ENCODE measurements at regions not wholly inside any gene's neighbourhood (a gene's known extent, or its start where the extent isn't known, plus 50 kb on each side); places are given as distances from the start of the nearest gene placed in this dataset.

DNA sequence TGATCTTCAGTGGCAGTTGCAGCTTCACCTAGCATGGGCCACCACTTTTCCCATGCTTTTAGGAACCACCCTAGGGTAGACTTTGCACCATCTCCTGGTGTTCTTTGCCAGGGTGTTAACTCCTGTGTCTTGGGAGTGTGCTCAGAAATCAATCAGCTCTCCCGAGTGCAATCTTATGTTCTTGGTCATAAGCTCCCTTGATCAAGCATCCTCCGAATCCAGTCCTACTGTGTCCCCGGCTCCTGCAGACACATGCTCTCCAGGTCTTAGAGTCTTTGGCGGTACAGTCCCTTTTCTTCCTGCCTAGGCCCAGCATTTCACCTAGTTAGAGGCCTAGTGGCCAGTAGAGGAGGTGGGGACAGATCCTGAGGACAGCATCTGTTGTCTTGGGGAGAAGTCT, 74.7 kb upstream of the SYN2 start:
- TF ChIP-seq, protein P1, sequence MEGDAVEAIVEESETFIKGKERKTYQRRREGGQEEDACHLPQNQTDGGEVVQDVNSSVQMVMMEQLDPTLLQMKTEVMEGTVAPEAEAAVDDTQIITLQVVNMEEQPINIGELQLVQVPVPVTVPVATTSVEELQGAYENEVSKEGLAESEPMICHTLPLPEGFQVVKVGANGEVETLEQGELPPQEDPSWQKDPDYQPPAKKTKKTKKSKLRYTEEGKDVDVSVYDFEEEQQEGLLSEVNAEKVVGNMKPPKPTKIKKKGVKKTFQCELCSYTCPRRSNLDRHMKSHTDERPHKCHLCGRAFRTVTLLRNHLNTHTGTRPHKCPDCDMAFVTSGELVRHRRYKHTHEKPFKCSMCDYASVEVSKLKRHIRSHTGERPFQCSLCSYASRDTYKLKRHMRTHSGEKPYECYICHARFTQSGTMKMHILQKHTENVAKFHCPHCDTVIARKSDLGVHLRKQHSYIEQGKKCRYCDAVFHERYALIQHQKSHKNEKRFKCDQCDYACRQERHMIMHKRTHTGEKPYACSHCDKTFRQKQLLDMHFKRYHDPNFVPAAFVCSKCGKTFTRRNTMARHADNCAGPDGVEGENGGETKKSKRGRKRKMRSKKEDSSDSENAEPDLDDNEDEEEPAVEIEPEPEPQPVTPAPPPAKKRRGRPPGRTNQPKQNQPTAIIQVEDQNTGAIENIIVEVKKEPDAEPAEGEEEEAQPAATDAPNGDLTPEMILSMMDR (IDR thresholded peaks at IDR 0.05) = no peak
- TF ChIP-seq EP300 (IDR thresholded peaks at IDR 0.05) = no peak
- TF ChIP-seq POLR2AphosphoS5 (IDR thresholded peaks at IDR 0.05) = no peak
- no peak for TF ChIP-seq POLR2A (IDR thresholded peaks at IDR 0.05)
